HCT116 (cell line): ENCODE measurements at regions not wholly inside any gene's neighbourhood (a gene's known extent, or its start where the extent isn't known, plus 50 kb on each side); places are given as distances from the start of the nearest gene placed in this dataset.

Source experiments
- ATAC-seq: fragments of 200-7000 bp; cut with Tn5 transposase; 2 replicates; pipeline ENCODE4 v1.9.1; 2020; ENCODE audit warnings: mild to moderate bottlenecking, moderate library complexity
- BruUV-seq: library from RNA; stranded (reverse); fragments of 400-500 nt; replicated peaks from 2 replicates; lab custom pipeline; 2021; lab: Mats Ljungman, UMichigan
- CTCF ChIA-PET: fragments of 300-600 bp; sonication (Branson Sonifier 250); formaldehyde crosslinking; loops from one replicate; lab custom pipeline; 2021; ENCODE audit warnings: antibody characterized with exemption; lab: Charles Lee
- POLR2A ChIA-PET: fragments of 300-600, 350-600 bp; sonication (Branson Sonifier 250); formaldehyde crosslinking; loops from one replicate; lab custom pipeline; 2021; ENCODE audit warnings: antibody characterized with exemption; lab: Charles Lee
- RAD21 ChIA-PET, 2 experiments: fragments of 300-600 bp; sonication (Branson Sonifier 250); formaldehyde crosslinking; loops; one replicate each; lab custom pipeline; 2023; ENCODE audit warnings: low total read pairs in 2 of 2; ENCODE audit not compliant: uncharacterized antibody in 2 of 2, unreplicated experiment in 2 of 2, low non-redundant PET in 1 of 2; lab: Charles Lee
- DNase-seq: peaks from one replicate; pipeline ENCODE4 v3.0.0-alpha.2; 2010; ENCODE audit warnings: low read depth, low spot score
- H2AFZ ChIP-seq: fragments of 200-600 bp; shearing (Covaris generic), sonication (generic); 2 replicates; pipeline ENCODE4 v1.6.1; 2017; ENCODE audit warnings: low read depth, mixed run types, mixed read lengths, antibody characterized with exemption, low read length; ENCODE audit not compliant: poor library complexity, severe bottlenecking
- H3K27ac ChIP-seq: 2 replicates; pipeline ENCODE4 v1.5.1; 2012; ENCODE audit warnings: low read depth, low read length
- H3K27me3 ChIP-seq: fragments of 200-600 bp; sonication (generic); 2 replicates; pipeline ENCODE4 v1.6.1; 2016; ENCODE audit warnings: mixed run types, low read length, mixed read lengths; ENCODE audit not compliant: insufficient read depth
- H3K36me3 ChIP-seq, 2 experiments: fragments of 200-500 bp in 1 of 2; fragments of 200-600 bp in 1 of 2; sonication (Bioruptor generic) in 1 of 2; sonication (generic) in 1 of 2; 2 replicates each; pipeline versions ENCODE4 v1.5.1 to v1.6.1; 2014 to 2016; ENCODE audit warnings: low read length in 2 of 2, inconsistent platforms in 1 of 2, mixed read lengths in 1 of 2, mixed run types in 1 of 2; ENCODE audit not compliant: insufficient read depth in 2 of 2, control insufficient read depth in 1 of 2
- H3K4me1 ChIP-seq, 2 experiments: fragments of 200-600 bp in 1 of 2; sonication (generic) in 1 of 2; 2 replicates each; pipeline versions ENCODE4 v1.5.1 to v1.6.1; 2012 to 2017; ENCODE audit warnings: low read length in 2 of 2, inconsistent platforms in 1 of 2, mild to moderate bottlenecking in 1 of 2, mixed read lengths in 1 of 2, mixed run types in 1 of 2, moderate library complexity in 1 of 2; ENCODE audit not compliant: insufficient read depth in 2 of 2, control insufficient read depth in 1 of 2
- H3K4me2 ChIP-seq: fragments of 200-600 bp; sonication (generic); 2 replicates; pipeline ENCODE4 v1.6.1; 2017; ENCODE audit warnings: mixed run types, low read length, mixed read lengths
- H3K4me3 ChIP-seq, 2 experiments: fragments of 200-600 bp in 1 of 2; sonication (generic) in 1 of 2; replicated peaks in 1 of 2; 2 replicates each; pipeline ENCODE4 v1.5.1; 2011 to 2016; ENCODE audit warnings: low read length in 2 of 2, control low read depth in 1 of 2, low read depth in 1 of 2, mild to moderate bottlenecking in 1 of 2, mixed read lengths in 1 of 2, mixed run types in 1 of 2
- H3K79me2 ChIP-seq: fragments of 200-600 bp; sonication (generic); 2 replicates; pipeline ENCODE4 v1.6.1; 2017; ENCODE audit warnings: mild to moderate bottlenecking, mixed run types, low read length, moderate library complexity, mixed read lengths; ENCODE audit not compliant: insufficient read depth
- H3K9ac ChIP-seq: fragments of 200-600 bp; sonication (generic); 2 replicates; pipeline ENCODE4 v1.6.1; 2016; ENCODE audit warnings: low read length, mixed read lengths
- H3K9me2 ChIP-seq: fragments of 200-600 bp; sonication (generic), shearing (Covaris generic); 2 replicates; pipeline ENCODE4 v1.6.1; 2017; ENCODE audit warnings: mixed run types, mild to moderate bottlenecking, moderate library complexity; ENCODE audit not compliant: insufficient read depth
- H3K9me3 ChIP-seq, 2 experiments: fragments of 200-500 bp in 1 of 2; fragments of 200-600 bp in 1 of 2; sonication (Bioruptor generic) in 1 of 2; sonication (generic) in 1 of 2; 2 replicates each; pipeline ENCODE4 v1.6.1; 2014 to 2017; ENCODE audit warnings: low read length in 2 of 2, mixed read lengths in 2 of 2, inconsistent platforms in 1 of 2, low read depth in 1 of 2, mild to moderate bottlenecking in 1 of 2, mixed run types in 1 of 2, moderate library complexity in 1 of 2; ENCODE audit not compliant: control insufficient read depth in 1 of 2, insufficient read depth in 1 of 2
- H4K20me1 ChIP-seq: fragments of 200-600 bp; sonication (generic), shearing (Covaris generic); 2 replicates; pipeline ENCODE4 v1.6.1; 2017; ENCODE audit warnings: mixed run types, mild to moderate bottlenecking, moderate library complexity; ENCODE audit not compliant: insufficient read depth
- CBX3 ChIP-seq: IDR thresholded peaks from 2 replicates; pipeline ENCODE4 v1.6.1; 2012; ENCODE audit warnings: low read depth
- CEBPB ChIP-seq: IDR thresholded peaks from 2 replicates; pipeline ENCODE4 v1.6.1; 2012; ENCODE audit warnings: low read depth
- EZH2phosphoT487 ChIP-seq: fragments of 200-600 bp; IDR thresholded peaks from 2 replicates; pipeline ENCODE4 v1.6.1; 2018; ENCODE audit warnings: antibody characterized with exemption, borderline replicate concordance
- JUND ChIP-seq: IDR thresholded peaks from 2 replicates; pipeline ENCODE4 v1.6.1; 2012
- MAX ChIP-seq: IDR thresholded peaks from 2 replicates; pipeline ENCODE4 v1.6.1; 2012
- REST ChIP-seq: IDR thresholded peaks from 2 replicates; pipeline ENCODE4 v1.6.1; 2012; ENCODE audit warnings: low read depth
- SIN3A ChIP-seq: IDR thresholded peaks from 2 replicates; pipeline ENCODE4 v1.6.1; 2012; ENCODE audit warnings: low read depth
- SRF ChIP-seq: IDR thresholded peaks from 2 replicates; pipeline ENCODE4 v1.6.1; 2012; ENCODE audit warnings: low read depth
- TCF7L2 ChIP-seq: IDR thresholded peaks from 2 replicates; pipeline ENCODE4 v1.7.0; 2011; ENCODE audit warnings: borderline replicate concordance, inconsistent platforms; ENCODE audit not compliant: insufficient read depth, insufficient read length; ENCODE audit errors: extremely low read depth
- ZNF274 ChIP-seq: fragments of 200-500 bp; sonication (Bioruptor generic); IDR thresholded peaks from 2 replicates; pipeline ENCODE4 v1.6.1; 2014; ENCODE audit warnings: mild to moderate bottlenecking, low read depth, low read length, inconsistent platforms
- intact Hi-C: fragments of 100-400 bp; cut with micrococcal nuclease; formaldehyde crosslinking; loops from 2 replicates; pipeline ENCODE4 v1.10.0; 2022

GRCh38 chr3:176512037-176512436 is 685.2 kb downstream of the TBL1XR1 start:
- Histone ChIP-seq H3K4me3 (no peak overlapping the region), H3K9me3 (no peaks in the 10 kb centered on the region), H3K4me1 (no peaks in the 10 kb centered on the region), H3K9ac (no peak overlapping the region), H3K27ac (no peak overlapping the region), H3K9me2 (no peaks in the 10 kb centered on the region), H3K27me3 (no peaks in the 10 kb centered on the region), H3K4me2 (no peak overlapping the region), H4K20me1 (no peaks in the 10 kb centered on the region), H3K36me3 (no peaks in the 10 kb centered on the region), H2AFZ (no peak overlapping the region), H3K79me2 (no peaks in the 10 kb centered on the region)
- TF ChIP-seq CBX3 (no peak), JUND (no peak), CEBPB (no peak), SRF (no peak), SIN3A (no peak), TCF7L2 (no peak), MAX (no peak), EZH2phosphoT487 (no peak), ZNF274 (no peak), REST (no peak)
- BruUV-seq = no TSS peak
- POLR2A ChIA-PET = no interaction called here
- CTCF ChIA-PET = interaction anchor here (1.1 kb wide), 1 partner anchor 152 kb away, joined by 3 read pairs; no protein-coding TSS in a partner anchor
- RAD21 ChIA-PET = no interaction called here
- DNase-seq (no peak), ATAC-seq (no peak)
- intact Hi-C loops = loop anchor here (5.0 to 10.0 kb wide), 3 partner anchors 680 to 1813 kb away; no protein-coding TSS in a partner anchor
